Spleen (tissue), 11 donors: ENCODE measurements at regions not wholly inside any gene's neighbourhood (a gene's known extent, or its start where the extent isn't known, plus 50 kb on each side); places are given as distances from the start of the nearest gene placed in this dataset.

Source experiments
- DNase-seq: peaks from one replicate; pipeline ENCODE4 v3.0.0-alpha.2; 2020
- H3K27ac ChIP-seq, 8 donors: fragments of 200-600 bp; sonication (generic) in 7 of 8; 1 replicate in 4 of 8; 2 replicates in 4 of 8; pipeline versions ENCODE4 v1.5.0 to v1.8.0; 2016 to 2021; ENCODE audit warnings: inconsistent platforms in 4 of 8, mild to moderate bottlenecking in 4 of 8, moderate library complexity in 1 of 8
- H3K27me3 ChIP-seq, 7 donors: fragments of 200-600 bp; sonication (generic) in 6 of 7; replicated peaks in 1 of 7; 1 replicate in 4 of 7; 2 replicates in 3 of 7; pipeline versions ENCODE4 v1.5.0 to v1.8.0; 2016 to 2021; ENCODE audit warnings: inconsistent platforms in 3 of 7, mild to moderate bottlenecking in 1 of 7
- H3K36me3 ChIP-seq, 6 donors: fragments of 200-600 bp; sonication (generic) in 5 of 6; 1 replicate in 4 of 6; 2 replicates in 2 of 6; pipeline versions ENCODE4 v1.5.0 to v1.8.0; 2016 to 2021; ENCODE audit warnings: inconsistent platforms in 2 of 6
- H3K4me1 ChIP-seq, 6 donors: fragments of 200-600 bp; sonication (generic) in 5 of 6; 1 replicate in 3 of 6; 2 replicates in 3 of 6; pipeline versions ENCODE4 v1.5.0 to v1.8.0; 2016 to 2021; ENCODE audit warnings: inconsistent platforms in 3 of 6
- H3K4me3 ChIP-seq, 8 donors: fragments of 200-600 bp; sonication (generic) in 7 of 8; 1 replicate in 4 of 8; 2 replicates in 4 of 8; pipeline versions ENCODE4 v1.5.0 to v1.8.0; 2016 to 2021; ENCODE audit warnings: inconsistent platforms in 4 of 8, mild to moderate bottlenecking in 4 of 8, moderate library complexity in 2 of 8
- H3K9me3 ChIP-seq, 8 donors: fragments of 200-600 bp; sonication (generic) in 7 of 8; 1 replicate in 4 of 8; 2 replicates in 4 of 8; pipeline versions ENCODE4 v1.5.0 to v1.8.0; 2016 to 2021; ENCODE audit warnings: inconsistent platforms in 4 of 8
- POLR2A ChIP-seq, 3 donors: fragments of 450-650 bp; IDR thresholded peaks; one replicate each; pipeline ENCODE4 v1.5.1; 2017; ENCODE audit warnings: antibody characterized with exemption in 3 of 3, mild to moderate bottlenecking in 1 of 3
- POLR2AphosphoS5 ChIP-seq, 3 donors: sonication (generic); formaldehyde crosslinking; IDR thresholded peaks; one replicate each; pipeline ENCODE4 v1.5.1; 2017; ENCODE audit warnings: antibody characterized with exemption in 3 of 3
- WGBS, 5 donors: extraction: QIAGEN DNeasy Blood & Tissue Kit in 3 of 5; methylation state at CpG; one replicate each; pipeline versions ENCODE4 v1.1.5 to v1.1.7; 2013 to 2018; 5-methylcytosine and 5-hydroxymethylcytosine counted together
- intact Hi-C: fragments of 100-400 bp; cut with DNase I; formaldehyde crosslinking; loops from one replicate; pipeline ENCODE4 v1.15.0; 2023; ENCODE audit warnings: low total_unique reads
- TF ChIP-seq, protein P1 (sequence below), 11 experiments: fragments of 200-600 bp in 7 of 11; fragments of 450-650 bp in 4 of 11; sonication (generic) in 4 of 11; IDR thresholded peaks in 8 of 11; conservative IDR thresholded peaks in 3 of 11; 1 replicate in 7 of 11; 2 replicates in 4 of 11; pipeline versions ENCODE4 v1.4.0 to v1.8.0; 2016 to 2021; ENCODE audit warnings: antibody characterized with exemption in 11 of 11, inconsistent platforms in 4 of 11, mild to moderate bottlenecking in 1 of 11
- donor health status: healthy with polysubstance abuse.
- donor health status: DM: no; HTN: no; CAD: no; lungs with moderate emphysema.
- donor health status: DM: no; HTN: no; CAD: no.
- donor health status: Bipolar disorder and iron deficiency.
- donor health status: healthy.
- donor health status: DM: no; HTN: no; CAD: no.
- donor health status: DM: yes; HTN: yes; CAD: no.

DNA sequence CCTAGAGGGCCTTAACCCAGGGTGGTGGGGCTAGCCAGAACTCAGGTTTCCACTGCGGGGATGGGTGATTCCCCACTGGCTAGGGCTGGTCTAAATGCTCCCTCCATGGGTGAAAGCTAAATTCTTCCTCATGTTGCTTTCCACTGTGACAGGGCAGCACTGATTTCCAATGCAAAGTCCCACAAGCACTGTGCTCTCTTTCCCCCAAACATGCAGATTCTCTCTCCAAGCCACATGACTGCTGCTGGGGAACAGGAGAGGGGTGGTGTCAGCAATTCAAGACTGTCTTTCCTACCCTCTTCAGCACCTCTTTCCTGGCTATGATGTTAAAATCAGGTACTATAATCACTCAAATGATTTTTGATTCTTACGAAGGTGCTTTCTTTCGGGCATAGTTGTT is 215.5 kb downstream of the RWDD3 start:
- Histone ChIP-seq H3K9me3 (peaks cover 0 to 53% (median 17%) of the 10 kb centered on the region in 8 donors), H3K4me3 (no peak overlapping the region), H3K36me3 (no peaks in the 10 kb centered on the region), H3K27me3 (no peaks in the 10 kb centered on the region), H3K4me1 (no peaks in the 10 kb centered on the region), H3K27ac (no peak overlapping the region)
- 89 to 95% (median 89%) methylated on average over 3 of the region's 3 CpGs for WGBS, 5 donors
- no peak for DNase-seq
- intact Hi-C loops: no loop called here
- TF ChIP-seq, protein P1, sequence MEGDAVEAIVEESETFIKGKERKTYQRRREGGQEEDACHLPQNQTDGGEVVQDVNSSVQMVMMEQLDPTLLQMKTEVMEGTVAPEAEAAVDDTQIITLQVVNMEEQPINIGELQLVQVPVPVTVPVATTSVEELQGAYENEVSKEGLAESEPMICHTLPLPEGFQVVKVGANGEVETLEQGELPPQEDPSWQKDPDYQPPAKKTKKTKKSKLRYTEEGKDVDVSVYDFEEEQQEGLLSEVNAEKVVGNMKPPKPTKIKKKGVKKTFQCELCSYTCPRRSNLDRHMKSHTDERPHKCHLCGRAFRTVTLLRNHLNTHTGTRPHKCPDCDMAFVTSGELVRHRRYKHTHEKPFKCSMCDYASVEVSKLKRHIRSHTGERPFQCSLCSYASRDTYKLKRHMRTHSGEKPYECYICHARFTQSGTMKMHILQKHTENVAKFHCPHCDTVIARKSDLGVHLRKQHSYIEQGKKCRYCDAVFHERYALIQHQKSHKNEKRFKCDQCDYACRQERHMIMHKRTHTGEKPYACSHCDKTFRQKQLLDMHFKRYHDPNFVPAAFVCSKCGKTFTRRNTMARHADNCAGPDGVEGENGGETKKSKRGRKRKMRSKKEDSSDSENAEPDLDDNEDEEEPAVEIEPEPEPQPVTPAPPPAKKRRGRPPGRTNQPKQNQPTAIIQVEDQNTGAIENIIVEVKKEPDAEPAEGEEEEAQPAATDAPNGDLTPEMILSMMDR (IDR thresholded peaks at IDR 0.05 in 8 of 11, conservative IDR thresholded peaks at IDR 0.05 in 3 of 11): no peak
- TF ChIP-seq POLR2AphosphoS5 (IDR thresholded peaks at IDR 0.05) (no peak), POLR2A (IDR thresholded peaks at IDR 0.05) (no peak)

GRCh38 chr1:95451054-95451453 is 217.0 kb downstream of the RWDD3 start:
- Histone ChIP-seq H3K27me3 (no peaks in the 10 kb centered on the region), H3K4me3 (no peak overlapping the region), H3K9me3 (peaks cover 0 to 66% (median 26%) of the 10 kb centered on the region in 8 donors), H3K27ac (no peak overlapping the region), H3K4me1 (no peaks in the 10 kb centered on the region), H3K36me3 (no peaks in the 10 kb centered on the region)
- no peak for TF ChIP-seq POLR2AphosphoS5 (IDR thresholded peaks at IDR 0.05)
- no peak for DNase-seq
- intact Hi-C loops: no loop called here
- WGBS, 5 donors: 64 to 77% (median 70%) methylated on average over 3 of the region's 3 CpGs

DNA sequence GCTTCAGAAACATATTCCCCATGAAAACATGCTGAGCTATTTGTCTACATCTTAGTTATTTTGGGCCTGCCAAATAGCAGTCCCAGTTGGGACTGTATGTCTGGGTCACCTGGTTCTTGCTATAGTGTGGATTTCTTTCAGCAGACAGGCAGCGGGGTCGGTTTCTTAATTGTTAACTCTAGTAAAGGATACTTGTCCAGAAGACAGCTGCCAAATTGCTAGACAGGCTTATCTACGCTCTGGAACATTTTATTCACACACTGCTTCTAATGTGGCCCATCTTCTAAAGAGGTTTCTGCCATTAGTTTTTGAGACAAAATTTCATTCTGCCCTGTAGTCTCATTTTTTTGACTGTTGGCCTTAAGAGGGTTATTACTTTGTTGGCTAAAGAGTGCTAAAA is 217.9 kb downstream of the RWDD3 start:
- intact Hi-C loops: no loop called here
- no peak overlapping the region for H3K27ac ChIP-seq
- H3K4me3 ChIP-seq: no peak overlapping the region
- no peaks in the 10 kb centered on the region for H3K36me3 ChIP-seq
- TF ChIP-seq POLR2AphosphoS5 (IDR thresholded peaks at IDR 0.05) (no peak), POLR2A (IDR thresholded peaks at IDR 0.05) (no peak)
- TF ChIP-seq, protein P1 (IDR thresholded peaks at IDR 0.05 in 8 of 11, conservative IDR thresholded peaks at IDR 0.05 in 3 of 11): no peak
- 75 to 93% (median 89%) methylated on average over 3 of the region's 3 CpGs for WGBS, 5 donors
- no peaks in the 10 kb centered on the region for H3K27me3 ChIP-seq
- H3K9me3 ChIP-seq: peaks cover 0 to 71% (median 25%) of the 10 kb centered on the region in 8 donors
- no peak for DNase-seq
- no peaks in the 10 kb centered on the region for H3K4me1 ChIP-seq

- DNase-seq: no peak
- peaks cover 0 to 66% (median 23%) of the 10 kb centered on the region in 8 donors for H3K9me3 ChIP-seq
- H3K27ac ChIP-seq: no peak overlapping the region
- no peaks in the 10 kb centered on the region for H3K36me3 ChIP-seq
- 93 to 97% (median 95%) methylated on average over 2 of the region's 2 CpGs for WGBS, 5 donors
- intact Hi-C loops: no loop called here
- TF ChIP-seq, protein P1 (IDR thresholded peaks at IDR 0.05 in 8 of 11, conservative IDR thresholded peaks at IDR 0.05 in 3 of 11): no peak
- no peak for TF ChIP-seq POLR2A (IDR thresholded peaks at IDR 0.05)
- no peak for TF ChIP-seq POLR2AphosphoS5 (IDR thresholded peaks at IDR 0.05)
- no peaks in the 10 kb centered on the region for H3K4me1 ChIP-seq
- no peaks in the 10 kb centered on the region for H3K27me3 ChIP-seq
- no peak overlapping the region for H3K4me3 ChIP-seq
These were observed 219.0 kb downstream of the RWDD3 start for GRCh38 chr1:95453053-95453452.

GRCh38 chr1:95467036-95467435 is 233.0 kb downstream of the RWDD3 start:
- Histone ChIP-seq H3K36me3 (no peaks in the 10 kb centered on the region), H3K9me3 (peaks cover 0 to 54% (median 12%) of the 10 kb centered on the region in 8 donors), H3K4me1 (no peaks in the 10 kb centered on the region), H3K4me3 (no peak overlapping the region), H3K27ac (no peak overlapping the region), H3K27me3 (no peaks in the 10 kb centered on the region)
- TF ChIP-seq POLR2AphosphoS5 (IDR thresholded peaks at IDR 0.05): no peak
- no peak for TF ChIP-seq POLR2A (IDR thresholded peaks at IDR 0.05)
- TF ChIP-seq, protein P1 (IDR thresholded peaks at IDR 0.05 in 8 of 11, conservative IDR thresholded peaks at IDR 0.05 in 3 of 11): no peak
- WGBS, 5 donors: 34 to 59% (median 56%) methylated on average over 1 of the region's 1 CpG
- no peak for DNase-seq
- intact Hi-C loops: no loop called here
